GM21529 (cell line): ENCODE measurements at regions not wholly inside any gene's neighbourhood (a gene's known extent, or its start where the extent isn't known, plus 50 kb on each side); places are given as distances from the start of the nearest gene placed in this dataset.

ENCODE experiments used
- ATAC-seq: cut with Tn5 transposase; IDR thresholded peaks from one replicate; pipeline ENCODE4 v1.9.1; 2021; ENCODE audit not compliant: unreplicated experiment

DNA sequence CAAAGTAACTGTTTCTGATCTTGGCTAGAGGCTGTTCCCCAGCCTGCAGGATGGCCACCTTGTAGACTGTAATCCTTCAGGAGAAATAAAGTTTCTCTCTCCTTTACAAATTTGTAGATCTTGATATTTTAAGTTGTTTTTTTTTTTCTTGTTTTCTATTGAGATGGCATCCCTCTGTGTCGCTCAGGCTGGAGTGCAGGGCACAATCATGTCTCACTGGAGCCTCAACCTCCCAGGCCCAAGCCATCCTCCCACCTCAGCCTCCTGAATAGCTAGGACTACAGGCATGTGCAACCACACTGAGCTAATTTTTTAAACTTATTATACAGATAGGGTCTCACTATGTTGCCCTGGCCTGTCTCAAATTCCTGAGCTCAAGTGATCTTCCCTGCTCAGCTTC lies 389.8 kb upstream of the LRRC4C start:
- no peak for ATAC-seq

DNA sequence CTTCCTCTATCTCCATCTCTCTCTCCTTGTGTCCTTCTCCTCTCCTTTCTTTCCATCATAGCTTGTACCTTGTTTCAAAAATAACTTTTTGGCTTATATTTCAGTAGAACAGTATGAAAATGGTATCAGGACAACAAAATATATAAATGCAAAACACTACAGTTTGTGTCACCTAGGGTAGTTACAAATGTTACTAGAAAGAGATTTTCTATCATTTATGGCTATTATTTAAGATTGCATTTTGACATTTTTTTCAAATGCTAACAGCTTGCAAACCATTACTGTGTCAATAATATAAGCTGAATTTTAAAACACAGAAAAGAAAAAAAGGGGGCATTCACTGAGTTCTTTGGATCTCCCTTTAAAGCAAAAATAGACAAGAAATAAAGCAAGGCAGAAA lies 392.3 kb upstream of the LRRC4C start:
- ATAC-seq, result no peak

DNA sequence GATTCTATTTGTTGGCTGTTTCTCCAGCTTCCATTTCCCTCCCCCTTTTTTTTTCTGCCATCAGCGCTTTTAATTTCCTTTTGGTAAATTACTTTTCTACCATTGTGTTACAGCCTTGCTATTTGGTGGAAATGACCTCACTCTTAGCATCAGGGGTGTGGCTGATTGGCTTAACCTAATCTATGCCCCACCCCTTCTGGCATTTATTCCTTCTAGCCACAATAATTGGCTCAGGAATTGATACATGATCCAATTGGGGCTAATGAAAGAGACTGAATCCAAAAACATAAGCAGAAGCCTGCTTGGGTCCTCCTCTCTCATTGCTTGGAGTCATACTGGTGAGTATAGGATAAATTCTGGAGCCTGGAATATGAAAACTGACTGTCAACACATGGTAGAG lies 402.4 kb upstream of the LRRC4C start:
- ATAC-seq, result no peak

DNA sequence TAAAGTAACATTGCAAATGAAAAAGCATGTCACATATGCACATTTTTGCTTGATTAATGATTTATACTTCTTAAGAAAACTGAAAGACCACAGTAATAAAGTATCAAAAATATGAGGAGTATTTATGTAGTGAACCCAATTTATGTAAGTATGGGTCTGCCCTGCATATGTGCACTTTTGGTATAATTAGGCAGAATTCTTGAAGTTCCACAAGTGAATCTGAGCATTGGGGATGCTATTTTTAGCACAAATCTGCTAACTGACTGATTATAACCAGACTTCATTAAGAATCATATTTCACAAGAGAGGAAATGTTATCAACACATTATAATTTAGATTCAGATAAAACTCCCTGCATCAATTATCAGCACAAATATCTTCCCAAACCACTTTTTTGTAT lies 407.1 kb upstream of the LRRC4C start:
- no peak for ATAC-seq

DNA sequence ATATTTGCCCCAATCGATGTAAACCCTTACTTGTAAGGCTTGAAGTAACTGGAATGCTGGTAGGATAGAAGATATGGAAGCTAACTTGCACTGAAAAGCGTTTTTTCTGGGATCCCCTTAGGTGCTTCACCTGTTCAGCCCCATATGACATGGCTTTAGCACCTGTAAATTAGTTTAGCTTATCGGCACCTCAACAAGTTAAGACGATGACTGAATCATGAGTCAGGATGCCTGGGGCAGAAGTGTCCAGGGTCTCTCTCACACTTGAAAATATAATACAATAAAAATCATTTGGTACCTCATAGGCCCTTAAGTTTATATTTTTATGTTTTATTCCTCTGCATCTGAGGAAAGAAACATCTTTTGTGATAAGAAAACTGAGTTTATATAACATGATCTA lies 409.2 kb upstream of the LRRC4C start:
- ATAC-seq, result no peak

DNA sequence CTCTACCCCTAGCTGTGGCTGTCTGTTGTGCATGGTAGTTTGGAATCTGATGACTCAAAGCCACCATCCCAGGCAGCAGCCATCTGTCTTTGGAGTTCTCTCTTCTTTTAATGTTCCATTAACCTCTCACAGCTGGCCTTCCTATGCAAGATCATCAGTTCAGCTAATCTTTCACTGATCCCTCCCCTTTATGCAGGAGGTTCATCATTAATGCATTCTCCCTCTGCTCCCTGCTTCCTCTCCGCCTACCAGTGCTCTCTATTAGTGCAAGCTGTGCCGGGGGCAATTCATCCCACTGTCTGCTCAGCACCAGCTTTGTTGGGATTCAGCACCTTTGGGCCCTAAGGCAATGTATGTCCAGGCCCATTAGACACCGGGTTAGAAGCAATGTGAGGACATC lies 413.0 kb upstream of the LRRC4C start:
- ATAC-seq, result no peak

DNA sequence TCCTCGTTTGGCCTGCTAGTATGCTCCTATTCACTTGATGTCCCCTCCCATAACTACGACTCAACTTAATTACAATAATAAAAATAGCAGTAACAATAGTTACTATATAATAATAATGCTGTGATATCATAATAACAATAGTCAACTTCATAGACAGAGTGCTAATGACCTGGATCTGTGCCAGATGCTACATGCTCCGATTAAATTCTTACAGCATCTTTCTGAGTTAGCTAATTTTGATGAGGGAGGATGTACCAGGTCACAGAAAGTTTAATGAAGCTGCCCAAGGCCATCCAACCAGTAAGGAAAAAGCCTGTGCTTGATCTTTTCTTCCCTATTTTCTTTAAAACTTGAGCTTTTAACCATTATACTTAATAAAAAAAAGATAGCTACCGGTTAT lies 413.4 kb upstream of the LRRC4C start:
- no peak for ATAC-seq

DNA sequence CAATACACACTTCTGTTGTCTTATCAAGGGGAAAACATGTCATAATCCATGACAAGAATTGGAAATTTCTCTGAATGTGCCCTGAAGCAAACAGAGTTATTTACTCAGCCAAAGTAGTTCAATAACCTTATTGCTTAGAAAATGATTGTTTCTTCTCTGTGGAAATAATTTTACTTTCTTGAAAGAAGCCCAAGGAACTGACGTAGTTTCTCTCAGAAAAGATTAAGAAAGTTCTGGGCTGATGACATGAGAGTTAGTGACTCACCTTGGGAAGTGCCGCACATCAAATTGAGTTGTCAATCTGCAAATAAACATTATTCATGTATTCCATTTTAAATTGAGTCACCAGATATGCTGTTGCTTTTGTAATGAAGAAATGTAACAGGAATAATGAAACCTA lies 418.6 kb upstream of the LRRC4C start:
- no peak for ATAC-seq

DNA sequence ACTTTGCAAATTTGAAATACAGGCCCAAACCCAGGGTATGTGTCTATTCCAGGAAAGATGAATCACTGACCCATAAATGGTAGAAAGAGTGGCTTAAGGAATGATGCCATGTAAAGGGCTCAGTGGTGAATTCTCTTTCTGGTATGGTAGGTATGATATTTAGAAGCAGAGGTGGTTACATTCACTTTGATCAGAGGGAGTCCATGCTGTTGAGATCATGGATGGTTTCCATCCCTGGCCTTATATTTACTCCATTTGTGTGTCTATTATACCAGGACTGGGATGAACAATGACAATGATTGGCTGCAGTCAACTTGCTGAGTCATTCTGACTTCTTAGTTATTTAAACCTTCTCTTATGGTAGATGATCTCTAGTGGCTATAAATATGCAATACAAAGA lies 419.8 kb upstream of the LRRC4C start:
- ATAC-seq, result no peak

DNA sequence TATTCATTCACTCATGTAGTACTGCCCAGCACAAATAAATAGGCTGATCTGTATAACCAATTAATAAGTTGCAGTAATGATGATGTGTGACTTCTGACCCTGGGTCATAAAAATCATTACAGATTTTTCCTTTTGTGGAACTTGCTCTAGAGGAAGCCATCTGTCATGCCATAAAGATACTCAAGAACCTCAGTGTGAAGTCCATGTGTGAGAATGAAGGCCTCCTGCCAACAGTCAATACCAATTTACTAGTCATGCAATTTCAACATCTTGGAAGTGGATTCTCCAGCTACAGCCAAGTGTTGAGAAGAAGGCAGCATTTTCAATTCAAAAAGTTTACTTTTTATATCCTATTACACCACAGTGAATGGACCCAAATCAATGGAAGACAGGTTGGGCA lies 435.6 kb upstream of the LRRC4C start:
- no peak for ATAC-seq

DNA sequence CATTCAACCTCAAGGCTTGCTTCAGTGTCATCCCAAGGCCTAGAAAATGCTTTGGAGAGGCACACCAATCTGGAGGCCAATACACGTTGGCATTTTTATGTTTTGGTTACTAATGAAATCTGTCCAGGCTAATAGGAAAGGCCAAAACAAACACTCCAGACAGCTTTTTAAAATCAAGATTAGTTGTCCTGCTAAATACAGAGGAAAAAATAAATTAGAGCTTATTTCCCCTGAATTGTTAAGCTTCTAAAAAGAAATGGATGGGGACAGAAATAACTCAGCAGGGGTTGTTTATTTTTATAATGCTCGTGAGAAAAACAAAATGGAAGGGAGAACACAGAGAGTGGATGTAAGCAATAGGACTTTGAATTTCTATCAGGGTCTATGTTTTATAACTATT lies 438.5 kb upstream of the LRRC4C start:
- ATAC-seq, result no peak

DNA sequence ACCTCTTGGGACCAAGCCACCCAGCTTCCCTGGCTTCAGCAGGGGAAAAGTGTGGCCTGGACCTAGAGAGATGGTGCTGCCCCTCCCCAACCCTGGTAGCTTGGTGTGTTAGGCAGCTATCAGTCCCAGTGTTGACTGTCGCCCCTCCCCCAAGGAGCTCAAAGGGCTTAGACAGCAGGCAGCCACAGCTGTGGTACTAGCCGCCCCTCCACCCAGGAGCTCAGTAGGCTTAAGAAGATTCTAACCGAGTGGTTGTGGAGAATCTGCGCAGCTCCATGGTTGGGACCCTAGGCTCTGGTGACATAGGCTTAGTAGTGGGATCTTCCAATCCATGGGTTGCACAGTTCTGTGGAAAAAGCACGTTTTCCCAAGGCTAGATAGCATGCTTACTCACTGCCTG lies 458.4 kb upstream of the LRRC4C start:
- ATAC-seq, result no peak

DNA sequence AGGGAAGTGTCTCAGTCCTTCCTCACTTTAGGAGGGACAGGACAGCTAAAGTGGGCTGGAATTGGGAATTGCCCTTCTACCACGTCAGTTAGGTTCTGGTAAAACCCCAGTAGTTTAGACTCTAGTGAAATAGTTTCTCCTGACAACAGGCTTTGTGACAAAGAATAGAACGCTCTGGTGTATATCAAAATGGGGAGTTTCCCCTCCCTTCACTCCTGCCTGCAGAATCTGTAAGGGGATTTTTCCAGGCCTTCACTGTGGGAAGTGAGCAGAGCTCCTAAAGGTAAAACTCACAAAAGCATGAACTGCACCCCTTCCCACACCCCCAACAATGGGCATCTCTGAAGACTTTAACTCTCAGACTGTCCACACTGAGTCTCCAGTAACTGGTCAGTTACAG lies 460.9 kb upstream of the LRRC4C start:
- no peak for ATAC-seq

DNA sequence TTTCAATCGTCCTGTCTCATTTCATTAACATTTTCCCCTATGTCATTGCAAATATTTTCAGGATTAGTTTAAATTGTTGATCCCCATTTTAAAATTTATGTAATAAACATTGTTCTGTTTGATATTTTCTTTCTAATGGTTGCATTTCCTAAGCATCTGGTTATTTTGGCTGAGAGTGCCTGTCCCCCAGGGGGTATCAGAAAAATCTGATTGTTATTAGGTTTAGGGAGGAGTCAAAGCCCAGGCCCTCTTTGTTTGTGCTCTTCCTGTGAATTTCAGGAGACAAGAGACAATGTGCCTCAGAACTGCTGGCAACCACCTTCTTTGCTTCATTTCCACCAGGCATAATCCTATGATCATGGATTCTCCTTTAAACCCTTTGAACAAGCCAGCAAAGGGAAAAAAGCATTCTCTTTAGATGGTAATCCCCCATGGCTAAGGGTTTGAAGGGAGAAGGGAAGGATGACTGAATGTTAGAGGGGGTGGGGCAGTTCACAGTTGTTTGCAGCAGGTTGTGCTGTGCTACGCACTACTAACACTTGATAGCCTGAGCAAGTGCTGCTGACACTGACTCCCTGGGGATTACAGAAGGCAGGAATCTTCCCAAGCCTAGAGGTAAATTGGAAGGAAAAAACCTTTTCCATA lies 462.4 kb upstream of the LRRC4C start:
- no peak for ATAC-seq

DNA sequence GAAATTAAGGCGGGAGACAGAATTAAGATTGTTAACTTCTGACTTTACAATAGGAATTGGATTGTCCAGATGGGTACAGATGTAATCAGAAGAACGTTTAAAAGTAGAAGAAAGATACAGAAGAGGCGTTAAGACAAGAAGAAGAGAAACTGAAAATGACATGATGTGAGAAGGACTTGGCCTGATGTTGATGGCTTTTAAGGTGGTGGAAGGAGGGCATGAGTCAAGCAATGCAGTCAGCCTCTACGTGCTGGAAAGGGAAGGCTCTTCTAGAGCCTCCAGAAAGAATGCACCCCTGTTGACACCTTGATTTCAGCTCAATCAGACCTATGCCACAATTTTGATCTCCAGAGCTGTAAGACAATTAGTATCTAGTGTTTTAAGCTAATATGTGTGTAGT lies 466.9 kb upstream of the LRRC4C start:
- ATAC-seq, result no peak

DNA sequence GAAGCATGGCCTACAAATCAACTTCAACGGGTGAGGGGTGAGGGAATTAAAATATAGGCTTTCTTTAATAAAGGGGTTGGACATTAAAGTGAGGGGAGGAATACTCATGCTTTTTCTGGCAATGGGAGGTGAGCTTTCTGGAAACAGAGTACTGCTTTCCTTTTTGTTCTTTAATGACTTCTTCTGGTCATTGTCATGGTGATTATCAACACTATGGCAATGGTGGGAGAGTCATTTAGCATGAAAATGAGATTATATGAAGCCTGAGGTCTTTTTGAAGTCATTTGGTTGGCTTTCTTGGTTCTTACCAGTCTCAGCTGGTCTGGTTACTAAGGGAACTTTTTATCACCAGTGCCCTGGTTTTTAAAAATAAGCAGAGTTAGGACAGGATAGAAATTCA lies 475.8 kb upstream of the LRRC4C start:
- no peak for ATAC-seq

DNA sequence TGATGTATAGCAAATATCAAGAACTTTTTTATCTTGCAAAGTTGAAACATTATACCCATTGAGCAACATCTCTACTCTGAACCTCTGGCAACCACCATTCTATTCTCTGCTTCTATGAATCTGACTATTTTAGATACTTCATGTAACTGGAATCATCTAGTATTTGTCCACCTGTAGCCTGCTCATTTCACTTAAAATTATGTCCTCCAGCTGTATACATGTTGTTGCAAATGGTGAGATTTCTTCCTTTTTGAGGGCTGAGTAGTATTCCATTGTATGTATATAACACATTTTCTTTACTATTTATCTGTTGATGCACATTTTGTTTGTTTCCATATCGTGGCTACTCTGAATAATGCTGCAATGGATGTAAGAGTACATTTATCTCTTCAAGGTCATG lies 476.3 kb upstream of the LRRC4C start:
- ATAC-seq, result no peak

DNA sequence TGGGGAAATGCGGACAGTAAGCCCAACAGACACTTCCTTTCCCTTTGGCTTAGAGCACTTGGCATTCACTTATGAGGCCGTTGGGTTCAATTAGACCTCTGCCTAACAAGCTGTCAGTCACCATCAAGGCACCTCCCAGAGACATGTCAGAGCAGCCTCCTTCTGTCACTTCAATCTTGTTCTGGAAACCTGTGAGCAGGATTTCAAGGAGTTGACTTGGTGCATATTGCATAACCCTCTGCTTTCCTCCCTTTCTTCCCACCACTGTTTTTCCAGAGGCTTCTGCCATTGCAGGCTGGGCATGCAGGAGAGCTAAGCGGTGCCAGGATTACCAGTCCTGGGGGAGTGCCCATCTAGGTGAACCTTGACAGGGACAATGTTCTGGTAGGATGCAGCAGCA lies 484.2 kb upstream of the LRRC4C start:
- ATAC-seq, result no peak

DNA sequence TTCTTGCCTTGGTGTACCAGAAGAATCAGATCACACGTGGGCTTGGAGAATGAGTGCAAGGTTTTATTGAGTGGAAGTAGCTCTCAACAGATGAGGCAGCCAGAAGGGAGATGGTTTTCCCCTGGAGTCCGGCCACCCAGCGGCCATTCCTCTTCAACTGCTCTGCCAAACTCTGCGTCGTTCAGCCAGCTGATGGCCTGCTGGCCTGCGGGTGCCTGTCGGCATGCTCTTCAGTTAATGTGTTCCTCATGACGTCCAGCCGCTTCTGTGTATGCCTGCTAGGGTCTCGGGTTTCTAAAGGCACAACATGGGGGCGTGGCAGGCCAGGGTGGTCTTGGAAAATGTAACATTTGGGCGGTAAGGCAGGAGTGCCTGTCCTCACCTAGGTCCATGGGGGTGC lies 487.9 kb upstream of the LRRC4C start:
- no peak for ATAC-seq

DNA sequence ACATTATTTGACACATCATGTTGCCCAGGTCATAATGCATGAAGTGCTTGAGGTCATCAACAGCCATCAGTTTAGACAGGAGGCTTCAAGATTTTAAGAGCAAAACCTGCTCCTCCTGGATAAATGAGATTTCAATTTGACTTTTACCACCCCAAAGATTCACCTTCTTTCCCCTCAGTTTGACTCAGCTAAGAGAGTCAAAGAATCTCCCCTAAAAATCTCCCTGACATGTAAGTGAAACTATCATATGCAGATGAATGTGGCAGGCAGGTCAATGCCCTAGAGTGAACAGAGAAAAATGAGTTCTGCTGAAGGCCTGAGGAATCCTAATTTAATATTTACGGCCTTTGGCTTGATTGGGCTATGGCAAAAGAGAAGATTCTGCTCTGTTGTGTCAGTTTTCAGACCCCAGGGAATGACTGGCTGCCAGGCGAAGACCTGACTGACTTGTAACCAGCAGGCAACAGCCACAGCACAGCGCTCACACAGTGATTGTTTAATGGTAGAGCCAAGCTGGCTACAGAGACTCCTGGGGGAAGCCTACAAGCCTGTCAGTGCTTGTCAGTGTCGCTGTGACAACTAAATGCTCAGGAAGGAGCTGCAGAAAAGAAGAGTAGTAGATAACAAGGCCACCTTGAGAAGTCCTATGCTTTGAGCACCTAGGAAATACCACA lies 491.2 kb upstream of the LRRC4C start:
- ATAC-seq, result no peak

DNA sequence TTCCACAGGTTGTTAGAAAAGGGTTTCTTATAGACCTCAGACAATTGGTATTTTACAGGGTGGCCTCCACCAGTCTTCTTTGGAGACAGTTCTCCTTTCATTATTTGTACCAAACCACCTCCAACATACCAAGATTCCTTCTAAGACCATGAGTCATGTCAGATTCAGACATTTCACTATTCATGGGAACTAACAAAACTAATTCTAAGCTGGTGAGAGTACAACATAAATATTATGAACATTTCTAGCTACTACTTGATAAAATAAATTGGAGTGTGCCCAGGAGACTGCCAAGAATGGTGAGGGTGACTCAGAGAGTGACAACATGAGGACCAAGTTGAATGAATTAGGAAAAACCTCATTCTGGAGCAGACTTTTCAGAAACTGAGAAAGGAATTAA lies 494.6 kb upstream of the LRRC4C start:
- ATAC-seq, result no peak

DNA sequence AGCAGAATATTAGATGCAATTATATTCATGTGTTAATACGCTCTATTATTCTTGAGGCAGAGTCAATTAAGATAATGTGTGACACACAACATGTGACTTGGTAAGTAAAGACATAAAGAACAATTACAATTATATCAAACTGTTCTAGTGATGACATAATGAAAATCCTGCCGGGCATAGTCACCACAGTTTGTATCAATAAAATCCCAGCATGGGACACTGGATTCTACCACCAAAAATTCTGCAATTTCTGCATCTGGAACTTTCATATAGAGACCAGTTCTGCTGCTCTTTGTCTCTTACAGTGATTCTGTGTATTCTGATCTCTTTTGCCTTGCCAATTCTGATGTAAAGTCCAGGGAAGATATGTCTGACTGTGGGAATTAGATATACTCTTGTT lies 495.6 kb upstream of the LRRC4C start:
- no peak for ATAC-seq
